ENCODE measurements at regions not wholly inside any gene's neighbourhood (a gene's known extent, or its start where the extent isn't known, plus 50 kb on each side); places are given as distances from the start of the nearest gene placed in this dataset.

DNA sequence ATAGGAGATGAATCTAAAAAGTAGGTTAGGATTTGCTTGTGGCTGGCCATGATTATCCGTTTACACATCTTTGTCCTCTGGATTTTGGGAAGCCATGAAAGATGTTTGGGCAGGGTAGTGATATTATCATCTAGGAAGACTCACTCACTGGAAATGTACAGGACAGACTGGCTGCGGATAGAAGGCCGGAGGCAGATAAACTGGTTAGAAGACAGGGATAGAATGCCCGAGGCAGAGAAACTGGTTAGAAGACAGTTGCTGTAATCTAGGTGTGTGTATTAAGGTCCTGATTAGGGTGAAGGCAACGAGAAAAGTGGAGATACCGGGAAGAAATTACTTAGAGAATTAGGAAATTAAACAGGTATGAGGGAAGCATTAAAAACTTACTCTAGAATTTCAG is 68.8 kb downstream of the SPRY1 start:
- H3K9me2 ChIP-seq = no peaks in the 10 kb centered on the region
- H3K36me3 ChIP-seq (replicated peaks in 1 of 2; ENCODE audit: control insufficient read depth in 1 of 2, insufficient read depth in 2 of 2, low read length in 1 of 2) = no peaks in the 10 kb centered on the region
- H3K27me3 ChIP-seq (ENCODE audit: insufficient read depth) = no peaks in the 10 kb centered on the region
- TF ChIP-seq MXI1 (IDR thresholded peaks at IDR 0.05; ENCODE audit: low read depth, low read length) (no peak), CHD2 (IDR thresholded peaks at IDR 0.05; ENCODE audit: low read length, partially characterized antibody) (no peak), GATA2 (CRISPR knock-in tag; IDR thresholded peaks at IDR 0.05) (no peak), RAD21 (IDR thresholded peaks at IDR 0.05; ENCODE audit: low read length) (no peak), MEF2A (IDR thresholded peaks at IDR 0.05; ENCODE audit: borderline replicate concordance, low read depth) (no peak), FOXM1 (IDR thresholded peaks at IDR 0.05; ENCODE audit: low read depth) (no peak), RFX5 (IDR thresholded peaks at IDR 0.05; ENCODE audit: low read length) (no peak), RXRA (IDR thresholded peaks at IDR 0.05; ENCODE audit: borderline replicate concordance, low read depth) (no peak), YY1 (IDR thresholded peaks at IDR 0.05; ENCODE audit: low read depth) (no peak), SMC3 (IDR thresholded peaks at IDR 0.05; ENCODE audit: low read depth, low read length) (no peak)
- TF ChIP-seq, protein P1, sequence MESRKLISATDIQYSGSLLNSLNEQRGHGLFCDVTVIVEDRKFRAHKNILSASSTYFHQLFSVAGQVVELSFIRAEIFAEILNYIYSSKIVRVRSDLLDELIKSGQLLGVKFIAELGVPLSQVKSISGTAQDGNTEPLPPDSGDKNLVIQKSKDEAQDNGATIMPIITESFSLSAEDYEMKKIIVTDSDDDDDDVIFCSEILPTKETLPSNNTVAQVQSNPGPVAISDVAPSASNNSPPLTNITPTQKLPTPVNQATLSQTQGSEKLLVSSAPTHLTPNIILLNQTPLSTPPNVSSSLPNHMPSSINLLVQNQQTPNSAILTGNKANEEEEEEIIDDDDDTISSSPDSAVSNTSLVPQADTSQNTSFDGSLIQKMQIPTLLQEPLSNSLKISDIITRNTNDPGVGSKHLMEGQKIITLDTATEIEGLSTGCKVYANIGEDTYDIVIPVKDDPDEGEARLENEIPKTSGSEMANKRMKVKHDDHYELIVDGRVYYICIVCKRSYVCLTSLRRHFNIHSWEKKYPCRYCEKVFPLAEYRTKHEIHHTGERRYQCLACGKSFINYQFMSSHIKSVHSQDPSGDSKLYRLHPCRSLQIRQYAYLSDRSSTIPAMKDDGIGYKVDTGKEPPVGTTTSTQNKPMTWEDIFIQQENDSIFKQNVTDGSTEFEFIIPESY (IDR thresholded peaks at IDR 0.05; ENCODE audit: borderline replicate concordance, low read depth) = no peak
- TF ChIP-seq, protein P2, sequence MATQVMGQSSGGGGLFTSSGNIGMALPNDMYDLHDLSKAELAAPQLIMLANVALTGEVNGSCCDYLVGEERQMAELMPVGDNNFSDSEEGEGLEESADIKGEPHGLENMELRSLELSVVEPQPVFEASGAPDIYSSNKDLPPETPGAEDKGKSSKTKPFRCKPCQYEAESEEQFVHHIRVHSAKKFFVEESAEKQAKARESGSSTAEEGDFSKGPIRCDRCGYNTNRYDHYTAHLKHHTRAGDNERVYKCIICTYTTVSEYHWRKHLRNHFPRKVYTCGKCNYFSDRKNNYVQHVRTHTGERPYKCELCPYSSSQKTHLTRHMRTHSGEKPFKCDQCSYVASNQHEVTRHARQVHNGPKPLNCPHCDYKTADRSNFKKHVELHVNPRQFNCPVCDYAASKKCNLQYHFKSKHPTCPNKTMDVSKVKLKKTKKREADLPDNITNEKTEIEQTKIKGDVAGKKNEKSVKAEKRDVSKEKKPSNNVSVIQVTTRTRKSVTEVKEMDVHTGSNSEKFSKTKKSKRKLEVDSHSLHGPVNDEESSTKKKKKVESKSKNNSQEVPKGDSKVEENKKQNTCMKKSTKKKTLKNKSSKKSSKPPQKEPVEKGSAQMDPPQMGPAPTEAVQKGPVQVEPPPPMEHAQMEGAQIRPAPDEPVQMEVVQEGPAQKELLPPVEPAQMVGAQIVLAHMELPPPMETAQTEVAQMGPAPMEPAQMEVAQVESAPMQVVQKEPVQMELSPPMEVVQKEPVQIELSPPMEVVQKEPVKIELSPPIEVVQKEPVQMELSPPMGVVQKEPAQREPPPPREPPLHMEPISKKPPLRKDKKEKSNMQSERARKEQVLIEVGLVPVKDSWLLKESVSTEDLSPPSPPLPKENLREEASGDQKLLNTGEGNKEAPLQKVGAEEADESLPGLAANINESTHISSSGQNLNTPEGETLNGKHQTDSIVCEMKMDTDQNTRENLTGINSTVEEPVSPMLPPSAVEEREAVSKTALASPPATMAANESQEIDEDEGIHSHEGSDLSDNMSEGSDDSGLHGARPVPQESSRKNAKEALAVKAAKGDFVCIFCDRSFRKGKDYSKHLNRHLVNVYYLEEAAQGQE (IDR thresholded peaks at IDR 0.05; ENCODE audit: low read depth, low read length) = no peak
- TF ChIP-seq, protein P3, sequence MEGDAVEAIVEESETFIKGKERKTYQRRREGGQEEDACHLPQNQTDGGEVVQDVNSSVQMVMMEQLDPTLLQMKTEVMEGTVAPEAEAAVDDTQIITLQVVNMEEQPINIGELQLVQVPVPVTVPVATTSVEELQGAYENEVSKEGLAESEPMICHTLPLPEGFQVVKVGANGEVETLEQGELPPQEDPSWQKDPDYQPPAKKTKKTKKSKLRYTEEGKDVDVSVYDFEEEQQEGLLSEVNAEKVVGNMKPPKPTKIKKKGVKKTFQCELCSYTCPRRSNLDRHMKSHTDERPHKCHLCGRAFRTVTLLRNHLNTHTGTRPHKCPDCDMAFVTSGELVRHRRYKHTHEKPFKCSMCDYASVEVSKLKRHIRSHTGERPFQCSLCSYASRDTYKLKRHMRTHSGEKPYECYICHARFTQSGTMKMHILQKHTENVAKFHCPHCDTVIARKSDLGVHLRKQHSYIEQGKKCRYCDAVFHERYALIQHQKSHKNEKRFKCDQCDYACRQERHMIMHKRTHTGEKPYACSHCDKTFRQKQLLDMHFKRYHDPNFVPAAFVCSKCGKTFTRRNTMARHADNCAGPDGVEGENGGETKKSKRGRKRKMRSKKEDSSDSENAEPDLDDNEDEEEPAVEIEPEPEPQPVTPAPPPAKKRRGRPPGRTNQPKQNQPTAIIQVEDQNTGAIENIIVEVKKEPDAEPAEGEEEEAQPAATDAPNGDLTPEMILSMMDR (IDR thresholded peaks at IDR 0.05) = no peak
- TF ChIP-seq, protein P4, sequence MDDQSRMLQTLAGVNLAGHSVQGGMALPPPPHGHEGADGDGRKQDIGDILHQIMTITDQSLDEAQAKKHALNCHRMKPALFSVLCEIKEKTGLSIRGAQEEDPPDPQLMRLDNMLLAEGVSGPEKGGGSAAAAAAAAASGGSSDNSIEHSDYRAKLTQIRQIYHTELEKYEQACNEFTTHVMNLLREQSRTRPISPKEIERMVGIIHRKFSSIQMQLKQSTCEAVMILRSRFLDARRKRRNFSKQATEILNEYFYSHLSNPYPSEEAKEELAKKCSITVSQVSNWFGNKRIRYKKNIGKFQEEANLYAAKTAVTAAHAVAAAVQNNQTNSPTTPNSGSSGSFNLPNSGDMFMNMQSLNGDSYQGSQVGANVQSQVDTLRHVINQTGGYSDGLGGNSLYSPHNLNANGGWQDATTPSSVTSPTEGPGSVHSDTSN (IDR thresholded peaks at IDR 0.05) = no peak
- TF ChIP-seq, protein P5, sequence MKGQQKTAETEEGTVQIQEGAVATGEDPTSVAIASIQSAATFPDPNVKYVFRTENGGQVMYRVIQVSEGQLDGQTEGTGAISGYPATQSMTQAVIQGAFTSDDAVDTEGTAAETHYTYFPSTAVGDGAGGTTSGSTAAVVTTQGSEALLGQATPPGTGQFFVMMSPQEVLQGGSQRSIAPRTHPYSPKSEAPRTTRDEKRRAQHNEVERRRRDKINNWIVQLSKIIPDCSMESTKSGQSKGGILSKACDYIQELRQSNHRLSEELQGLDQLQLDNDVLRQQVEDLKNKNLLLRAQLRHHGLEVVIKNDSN (IDR thresholded peaks at IDR 0.05; ENCODE audit: borderline replicate concordance, low read depth) = no peak
- H3K9ac ChIP-seq = no peak overlapping the region
- DNase-seq = no peak
- no peaks in the 10 kb centered on the region; a peak in 1 of 4 replicates for H3K4me1 ChIP-seq (ENCODE audit: control insufficient read depth in 1 of 2, insufficient read depth in 2 of 2, low read depth in 1 of 2, low read length in 1 of 2)
- H3K79me2 ChIP-seq (ENCODE audit: insufficient read depth) = no peaks in the 10 kb centered on the region
- H3F3A ChIP-seq (replicated peaks; ENCODE audit: insufficient read depth) = no peaks in the 10 kb centered on the region
- no peaks in the 10 kb centered on the region for H4K20me1 ChIP-seq (ENCODE audit: insufficient read depth)
- ChIA-PET POLR2A (no interaction called here), CTCF (no interaction called here)
- no peak overlapping the region for H3K27ac ChIP-seq (ENCODE audit: low read depth in 2 of 2, low read length in 1 of 2)
- no peak overlapping the region for H3K4me3 ChIP-seq (ENCODE audit: low read depth in 2 of 2, low read length in 1 of 2)
- H3K4me2 ChIP-seq = no peak overlapping the region
- no peaks in the 10 kb centered on the region for H3K9me3 ChIP-seq
- WGBS (ENCODE audit: low lambda C conversion rate) = 70% methylated on average over 6 of the region's 6 CpGs
- no peak overlapping the region for H2AFZ ChIP-seq (ENCODE audit: low read depth)

Data from SK-N-SH (cell line).